ENCODE measurements at regions not wholly inside any gene's neighbourhood (a gene's known extent, or its start where the extent isn't known, plus 50 kb on each side); places are given as distances from the start of the nearest gene placed in this dataset.

DNA sequence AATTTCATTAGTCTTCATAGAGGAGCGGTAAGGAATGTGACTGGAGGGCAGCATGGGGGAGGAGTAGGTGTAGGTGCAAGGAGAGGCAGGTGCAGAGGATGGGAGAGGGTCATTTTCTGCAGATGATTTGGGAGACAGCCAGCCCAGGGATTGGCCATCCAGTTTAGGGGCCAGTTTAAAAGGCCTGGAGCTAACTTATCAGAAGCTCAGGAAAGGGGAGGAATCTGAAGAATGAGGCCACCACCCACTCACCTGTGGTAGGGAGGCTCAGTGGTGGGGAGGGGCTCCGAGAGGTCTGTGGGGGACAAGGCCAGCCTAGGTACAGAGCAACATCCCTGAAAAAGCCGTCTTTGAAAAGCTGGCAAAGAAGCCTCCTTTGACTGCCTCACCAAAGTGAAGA, 110.8 kb upstream of the TMEM45B start:
- TF ChIP-seq, protein P1, sequence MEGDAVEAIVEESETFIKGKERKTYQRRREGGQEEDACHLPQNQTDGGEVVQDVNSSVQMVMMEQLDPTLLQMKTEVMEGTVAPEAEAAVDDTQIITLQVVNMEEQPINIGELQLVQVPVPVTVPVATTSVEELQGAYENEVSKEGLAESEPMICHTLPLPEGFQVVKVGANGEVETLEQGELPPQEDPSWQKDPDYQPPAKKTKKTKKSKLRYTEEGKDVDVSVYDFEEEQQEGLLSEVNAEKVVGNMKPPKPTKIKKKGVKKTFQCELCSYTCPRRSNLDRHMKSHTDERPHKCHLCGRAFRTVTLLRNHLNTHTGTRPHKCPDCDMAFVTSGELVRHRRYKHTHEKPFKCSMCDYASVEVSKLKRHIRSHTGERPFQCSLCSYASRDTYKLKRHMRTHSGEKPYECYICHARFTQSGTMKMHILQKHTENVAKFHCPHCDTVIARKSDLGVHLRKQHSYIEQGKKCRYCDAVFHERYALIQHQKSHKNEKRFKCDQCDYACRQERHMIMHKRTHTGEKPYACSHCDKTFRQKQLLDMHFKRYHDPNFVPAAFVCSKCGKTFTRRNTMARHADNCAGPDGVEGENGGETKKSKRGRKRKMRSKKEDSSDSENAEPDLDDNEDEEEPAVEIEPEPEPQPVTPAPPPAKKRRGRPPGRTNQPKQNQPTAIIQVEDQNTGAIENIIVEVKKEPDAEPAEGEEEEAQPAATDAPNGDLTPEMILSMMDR (IDR thresholded peaks at IDR 0.05 in 8 of 11, conservative IDR thresholded peaks at IDR 0.05 in 3 of 11) = no peak
- no peak for TF ChIP-seq POLR2A (IDR thresholded peaks at IDR 0.05)

Measured in spleen (tissue), 7 donors.